HG03457 (cell line): ENCODE measurements at regions not wholly inside any gene's neighbourhood (a gene's known extent, or its start where the extent isn't known, plus 50 kb on each side); places are given as distances from the start of the nearest gene placed in this dataset.
"Not testable (repeated sequence)": the region's sequence is repeated elsewhere in the genome, so short reads cannot be mapped to it uniquely, and the experiment has no call there.

ENCODE experiments used
- ATAC-seq: cut with Tn5 transposase; IDR thresholded peaks from one replicate; pipeline ENCODE4 v1.9.1; 2021; ENCODE audit warnings: moderate number of reproducible peaks; ENCODE audit not compliant: unreplicated experiment

DNA sequence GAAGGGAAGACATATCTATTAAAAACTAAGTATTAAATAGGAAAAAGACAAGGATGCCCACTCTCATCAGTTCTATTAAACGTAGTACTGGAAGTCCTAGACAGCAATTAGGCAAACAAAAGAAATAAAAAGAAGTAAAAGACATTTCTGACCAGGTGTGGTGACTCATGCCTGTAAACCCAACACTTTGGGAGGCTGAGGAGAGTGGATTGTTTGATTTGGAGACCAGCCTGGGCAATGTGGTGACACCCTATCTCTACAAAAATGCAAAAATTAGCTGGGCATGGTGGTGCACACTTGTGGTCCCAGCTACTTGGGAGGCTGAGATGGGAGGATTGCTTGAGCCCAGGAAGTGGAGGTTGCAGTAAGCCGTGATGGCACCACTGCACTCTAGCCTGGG, 1071.8 kb downstream of the FAT4 start:
- ATAC-seq = no peak

DNA sequence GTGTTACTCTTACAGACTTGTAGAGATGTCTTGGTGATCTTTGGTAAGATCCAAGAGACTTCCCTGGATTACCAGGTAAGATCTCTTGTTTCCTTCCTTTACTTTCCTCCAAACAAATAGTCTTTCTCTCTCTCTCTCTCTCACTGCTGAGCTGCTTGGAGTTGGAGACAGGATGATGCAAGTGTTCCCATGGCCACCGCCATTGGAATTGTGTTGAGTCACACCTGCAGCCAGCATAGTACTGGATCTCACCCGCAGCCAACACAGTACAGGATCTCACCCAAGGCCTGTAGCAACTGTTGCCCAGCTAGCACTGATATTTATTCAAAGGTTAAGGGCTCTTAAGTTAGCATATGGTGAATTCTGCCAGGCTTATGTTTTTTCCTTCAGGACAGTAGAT, 1080.9 kb downstream of the FAT4 start:
- ATAC-seq = no peak

DNA sequence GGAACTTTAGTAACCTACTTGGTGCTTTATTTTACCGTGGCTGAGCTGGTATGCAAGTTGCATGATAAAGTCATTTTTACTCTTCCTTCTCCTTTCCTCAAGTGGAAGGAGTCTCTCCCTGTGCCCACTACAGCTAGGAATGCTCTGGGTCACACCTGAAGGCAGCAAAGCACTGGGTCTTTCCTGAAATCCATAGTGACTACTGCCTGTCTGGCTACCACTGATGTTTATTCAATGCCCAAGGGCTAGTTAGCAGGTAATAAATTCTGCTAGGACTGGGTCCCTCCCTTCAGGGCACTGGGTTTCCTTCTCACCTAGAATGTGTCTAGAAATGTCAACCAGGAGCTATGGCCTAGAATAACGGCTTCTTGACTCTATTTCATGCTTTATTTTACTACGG, 1081.4 kb downstream of the FAT4 start:
- ATAC-seq = no peak

DNA sequence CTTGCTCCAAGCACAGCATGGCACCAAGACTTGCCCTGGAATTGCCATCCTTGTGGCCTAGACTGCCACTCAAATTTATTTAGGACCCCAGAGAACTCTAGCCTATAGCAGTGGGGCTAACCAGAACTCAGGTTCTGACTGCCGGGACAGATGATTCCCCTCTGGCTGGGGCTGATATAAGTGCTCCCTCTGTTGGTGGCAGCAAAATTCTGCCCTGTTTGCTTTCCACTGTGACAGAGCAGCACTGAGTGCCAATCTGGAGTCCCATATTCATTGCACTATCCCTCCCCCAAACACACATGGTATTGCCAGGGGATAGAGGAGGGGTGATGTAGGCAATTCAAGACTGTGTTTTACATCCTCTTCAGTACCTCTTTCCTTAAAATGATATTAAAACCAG, 1081.9 kb downstream of the FAT4 start:
- no peak for ATAC-seq

DNA sequence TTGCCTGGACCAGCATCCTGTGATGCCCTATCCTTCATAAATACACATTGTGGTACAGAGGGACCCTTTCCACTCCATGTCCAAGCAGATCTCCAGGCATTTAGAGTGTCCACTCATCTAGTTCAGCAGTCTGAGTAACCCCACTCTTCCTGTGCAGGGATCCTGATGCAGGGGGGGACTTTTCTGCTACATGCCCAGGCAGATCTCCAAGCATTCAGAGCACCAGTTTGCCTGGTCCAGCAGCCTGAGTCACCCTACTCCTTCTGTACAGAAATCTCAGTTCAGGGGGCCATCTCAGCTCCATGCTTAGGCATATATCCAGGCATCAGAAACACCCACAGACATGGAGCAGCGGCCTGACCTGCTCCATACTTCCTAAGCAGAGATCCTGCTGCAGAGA, 1089.8 kb downstream of the FAT4 start:
- no peak for ATAC-seq

DNA sequence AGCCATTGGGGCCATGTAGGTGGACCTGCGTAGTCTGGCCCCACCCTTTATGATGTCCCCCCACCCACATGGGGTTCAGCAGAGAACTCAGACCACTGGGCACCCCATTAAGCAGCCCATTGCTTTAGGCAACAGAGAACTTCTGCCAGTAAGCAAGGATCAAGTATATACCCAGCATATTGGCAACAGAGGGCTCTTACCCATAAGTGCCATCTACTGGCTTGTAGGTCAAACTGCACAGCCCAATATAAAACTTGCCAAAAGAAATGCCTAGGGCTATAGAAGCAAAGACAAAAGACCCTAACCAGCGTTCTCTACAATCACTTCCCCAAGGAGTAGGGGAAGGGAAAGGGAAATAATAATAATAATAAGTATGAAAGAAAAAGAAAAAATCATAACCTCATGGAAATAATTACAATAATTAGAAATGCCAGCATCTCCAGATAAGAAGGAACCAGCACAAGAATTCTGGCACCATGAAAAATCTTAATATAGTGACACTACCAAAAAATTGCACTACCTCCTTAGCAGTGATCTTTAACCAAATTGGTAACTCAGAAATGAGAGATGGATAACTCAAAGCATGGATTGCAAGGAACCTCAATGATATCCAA, 1090.7 kb downstream of the FAT4 start:
- no peak for ATAC-seq

DNA sequence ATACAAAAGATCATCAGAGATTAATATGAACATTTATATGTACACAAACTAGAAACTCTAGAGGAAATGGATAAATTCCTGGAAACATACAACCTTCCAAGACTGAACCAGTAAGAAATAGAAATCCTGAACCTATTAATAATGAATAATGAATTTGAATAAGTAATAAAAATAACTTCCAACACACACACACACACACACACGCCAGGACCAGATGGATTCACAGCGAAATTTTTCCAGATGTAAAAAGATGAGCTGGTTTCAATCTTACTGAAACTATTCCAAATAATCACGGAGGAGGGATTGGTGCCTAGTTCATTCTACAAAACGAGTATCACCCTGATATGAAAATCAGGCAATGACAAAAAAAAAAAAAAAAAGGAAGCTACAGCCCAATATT, 1095.0 kb downstream of the FAT4 start:
- no peak for ATAC-seq

DNA sequence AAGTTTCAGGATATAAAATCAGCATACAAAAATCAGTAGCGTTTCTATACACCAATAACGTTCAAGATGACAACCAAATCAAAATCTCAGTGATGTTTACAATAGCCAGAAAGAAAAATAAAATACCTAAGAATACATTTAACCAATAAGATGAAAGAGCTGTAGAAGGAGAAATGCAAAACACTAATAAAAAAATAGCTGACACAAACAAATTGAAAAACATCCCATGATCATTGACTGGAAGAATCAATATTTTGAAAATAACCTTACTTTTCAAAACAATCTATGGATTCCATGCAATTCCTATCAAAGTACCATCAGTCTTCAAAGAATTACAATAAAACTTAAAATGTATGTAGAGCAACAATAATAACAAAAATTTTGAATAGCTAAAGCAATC, 1096.3 kb downstream of the FAT4 start:
- ATAC-seq = no peak

DNA sequence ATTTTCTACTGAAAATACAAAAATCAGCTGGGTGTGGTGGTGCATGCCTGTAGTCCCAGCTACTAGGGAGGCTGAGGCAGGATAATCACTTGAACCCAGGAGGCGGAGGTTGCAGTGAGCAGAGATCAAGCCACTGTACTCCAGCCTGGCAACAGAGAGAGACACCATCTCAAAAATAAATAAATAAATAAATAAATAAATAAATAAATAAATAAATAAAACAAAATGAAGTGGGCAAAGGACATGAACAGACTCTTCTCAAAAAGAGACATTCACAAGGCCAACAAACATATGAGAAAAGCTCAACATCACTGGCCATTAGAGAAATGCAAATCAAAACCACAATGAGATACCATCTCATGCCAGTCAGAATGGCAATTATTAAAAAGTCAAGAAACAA, 1097.6 kb downstream of the FAT4 start:
- not testable (repeated sequence) for ATAC-seq

DNA sequence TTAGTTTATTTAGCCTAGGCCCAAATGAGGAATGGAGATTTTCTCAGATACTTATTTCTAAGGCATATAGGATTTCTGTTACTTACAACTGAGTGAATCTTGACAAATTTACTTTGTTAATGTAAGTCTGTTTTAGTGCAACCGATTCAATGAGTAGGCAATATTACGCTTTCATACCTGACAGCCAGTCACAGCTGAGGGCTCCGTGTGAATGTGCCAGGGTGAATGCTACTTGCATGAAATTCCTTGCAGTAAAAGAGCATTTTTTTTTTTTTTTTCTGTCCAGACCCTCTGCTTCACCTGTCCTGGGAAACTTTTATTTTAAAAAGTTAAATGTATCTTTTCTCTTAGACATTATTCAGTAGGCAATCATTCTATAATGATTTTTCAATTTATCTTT, 1100.0 kb downstream of the FAT4 start:
- no peak for ATAC-seq

DNA sequence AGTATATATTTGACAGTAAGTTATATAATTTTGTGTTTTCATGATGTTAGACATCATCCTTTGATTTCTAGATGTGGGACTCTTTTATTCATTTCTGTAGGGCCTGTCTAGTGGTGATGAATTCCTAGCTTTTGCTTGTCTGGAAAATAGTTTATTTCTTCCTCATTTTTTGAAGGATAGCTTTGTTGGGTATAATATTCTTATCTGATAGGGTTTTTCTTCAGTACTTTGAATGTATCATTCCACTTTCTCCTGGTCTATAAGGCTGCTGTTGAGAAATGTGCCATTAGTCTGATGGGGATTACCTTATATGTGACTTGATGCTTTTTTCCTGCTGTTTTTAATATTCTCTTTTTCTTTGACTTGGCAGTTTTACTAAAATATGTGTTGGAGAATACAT, 1104.5 kb downstream of the FAT4 start:
- no peak for ATAC-seq

DNA sequence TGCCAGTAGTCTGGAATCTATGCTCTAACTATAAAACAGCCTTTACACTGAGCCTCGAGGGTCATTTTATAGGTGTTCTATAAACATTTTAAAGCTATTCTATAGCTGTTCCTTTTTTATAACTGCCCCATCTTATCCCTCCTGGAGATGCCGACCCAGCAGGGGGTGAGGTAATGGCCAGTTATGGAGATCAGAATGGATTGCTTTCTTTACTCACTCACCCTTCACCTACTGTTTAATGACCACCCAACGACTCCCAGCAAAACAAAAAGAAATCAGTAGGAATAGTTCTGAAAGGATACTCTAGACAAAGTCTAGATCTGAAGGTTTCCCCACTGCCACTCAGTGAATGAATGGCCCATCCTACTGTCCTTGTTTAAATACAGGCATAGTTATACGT, 1113.1 kb downstream of the FAT4 start:
- ATAC-seq = no peak

DNA sequence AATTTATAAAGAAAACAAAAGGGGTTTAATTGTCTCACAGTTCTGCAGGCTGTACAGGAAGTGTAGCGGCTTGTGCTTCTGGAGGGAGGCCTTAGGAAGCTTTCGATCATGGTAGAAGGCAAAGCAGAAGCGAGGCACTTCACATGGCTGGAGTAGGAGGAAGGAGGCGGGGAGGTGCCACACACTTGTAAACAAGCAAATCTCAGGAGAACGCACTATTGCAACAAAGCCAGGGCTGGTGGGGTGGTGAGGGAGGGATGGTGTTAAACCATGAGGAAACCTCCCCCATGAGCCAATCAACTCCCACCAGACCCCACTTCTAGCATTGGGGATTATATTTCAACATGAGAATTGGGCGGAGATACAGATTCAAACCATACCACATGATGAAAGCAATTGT, 1116.3 kb downstream of the FAT4 start:
- no peak for ATAC-seq

DNA sequence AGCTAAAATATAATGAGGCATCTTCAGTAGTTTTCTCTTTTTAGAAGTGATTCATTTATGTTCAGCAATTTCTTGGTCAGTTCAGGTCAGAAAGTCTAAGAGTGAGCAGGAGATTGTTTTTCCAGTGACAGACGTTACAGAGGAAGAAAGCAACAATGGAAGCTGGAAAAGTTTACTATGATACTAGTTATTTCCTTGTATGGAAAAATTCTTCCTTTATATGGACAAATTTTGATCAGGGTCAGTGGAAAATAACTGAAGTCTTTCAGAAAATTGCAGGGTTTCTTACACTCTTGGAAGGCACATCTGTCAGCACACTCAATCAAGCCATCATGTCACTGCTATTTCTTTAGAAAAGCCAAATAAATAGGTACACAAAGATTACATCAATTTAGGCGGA, 1120.7 kb downstream of the FAT4 start:
- ATAC-seq = no peak

DNA sequence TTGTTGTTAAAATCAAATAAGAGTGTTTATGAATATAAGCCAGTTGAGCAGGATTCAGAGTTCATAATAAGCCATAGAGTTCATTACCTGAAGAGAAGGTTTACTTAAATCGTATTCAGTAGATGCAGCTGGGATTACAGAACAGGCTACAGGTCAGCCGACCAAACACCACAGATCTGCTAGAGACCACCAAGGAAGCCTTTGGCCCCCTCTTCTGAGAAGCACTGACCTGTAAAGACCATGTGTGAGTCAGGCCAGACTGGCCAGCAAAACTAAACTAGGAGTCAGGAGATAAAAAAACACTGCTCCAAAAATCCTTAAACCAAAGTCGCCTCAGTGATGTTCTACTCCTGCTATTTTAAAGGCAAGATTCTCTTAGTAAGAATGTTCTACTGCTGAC, 1125.5 kb downstream of the FAT4 start:
- ATAC-seq = no peak

DNA sequence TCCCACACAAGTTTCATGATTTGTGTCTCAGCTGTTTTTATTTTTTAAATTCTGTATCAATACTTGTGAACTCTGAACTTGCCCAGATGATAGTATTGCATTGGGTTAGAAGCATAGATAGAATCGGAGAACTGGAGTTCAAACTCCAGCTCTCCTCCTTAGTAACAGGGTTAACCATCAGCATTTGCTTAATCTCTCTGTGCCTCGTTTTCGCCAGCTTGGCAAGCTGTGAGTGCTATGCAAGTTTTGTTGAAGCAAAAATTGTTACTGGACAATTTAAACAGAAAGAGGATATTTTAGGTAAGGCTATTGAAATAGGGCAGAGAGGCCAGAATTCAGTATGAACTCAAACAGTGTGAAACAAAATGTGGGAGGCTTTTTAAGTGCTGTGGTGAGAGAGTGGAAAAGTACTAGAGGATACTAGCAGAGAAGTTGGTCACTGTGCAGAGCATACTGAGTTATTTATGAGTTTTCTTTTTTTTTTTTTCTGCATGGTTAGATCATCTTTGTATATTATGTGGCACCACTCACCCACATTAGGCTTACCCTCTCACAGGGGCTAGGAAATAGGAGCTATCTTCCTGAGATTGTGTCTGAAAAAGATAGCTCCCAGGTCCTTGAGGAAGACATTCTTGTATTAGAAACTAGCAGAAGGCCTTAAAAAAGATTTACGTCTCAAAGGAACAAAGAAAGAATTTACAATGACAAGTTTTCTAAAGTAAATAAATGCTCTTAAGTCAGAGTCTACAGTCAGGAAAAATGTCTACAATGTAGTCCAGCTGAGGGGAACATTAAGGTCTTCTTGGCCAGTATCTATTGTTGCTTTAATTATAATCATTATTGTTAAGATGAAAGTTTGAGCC, 1126.6 kb downstream of the FAT4 start:
- no peak for ATAC-seq

DNA sequence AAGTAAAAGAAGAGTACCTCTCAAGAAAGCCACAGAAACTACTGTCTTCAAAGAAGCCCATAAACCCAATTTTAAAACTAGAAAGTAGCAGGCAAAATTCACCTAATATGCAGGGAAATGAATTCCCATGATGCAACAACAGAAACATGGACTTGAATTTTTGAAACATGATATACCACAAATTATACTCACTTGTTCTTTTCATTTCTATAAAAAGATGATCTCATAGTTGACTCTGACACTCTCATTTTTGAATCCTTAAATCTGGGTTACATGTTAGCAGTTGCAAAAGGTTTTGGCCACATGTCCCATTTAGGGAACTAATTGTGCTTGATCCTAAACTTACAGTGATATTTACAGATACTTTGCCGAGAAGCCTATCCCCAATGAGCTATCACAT, 1130.8 kb downstream of the FAT4 start:
- no peak for ATAC-seq

DNA sequence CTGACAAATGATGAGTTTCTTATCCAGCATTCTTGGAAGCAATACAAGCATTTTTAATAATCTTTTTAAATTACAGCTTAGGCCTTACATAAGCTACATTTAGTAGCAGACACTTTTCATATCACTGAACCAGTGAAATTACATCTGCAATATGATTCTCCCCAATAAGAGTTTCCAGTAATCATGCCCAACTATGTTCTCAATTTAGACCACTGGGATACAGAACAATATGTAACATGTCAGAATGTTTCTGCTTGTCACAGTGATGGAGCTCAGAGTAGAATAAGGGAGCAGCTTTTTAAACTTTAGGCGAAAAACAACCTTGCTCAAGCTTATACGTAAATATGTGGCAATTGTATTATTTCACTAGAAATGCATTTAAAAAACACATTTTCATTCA, 1132.2 kb downstream of the FAT4 start:
- no peak for ATAC-seq

DNA sequence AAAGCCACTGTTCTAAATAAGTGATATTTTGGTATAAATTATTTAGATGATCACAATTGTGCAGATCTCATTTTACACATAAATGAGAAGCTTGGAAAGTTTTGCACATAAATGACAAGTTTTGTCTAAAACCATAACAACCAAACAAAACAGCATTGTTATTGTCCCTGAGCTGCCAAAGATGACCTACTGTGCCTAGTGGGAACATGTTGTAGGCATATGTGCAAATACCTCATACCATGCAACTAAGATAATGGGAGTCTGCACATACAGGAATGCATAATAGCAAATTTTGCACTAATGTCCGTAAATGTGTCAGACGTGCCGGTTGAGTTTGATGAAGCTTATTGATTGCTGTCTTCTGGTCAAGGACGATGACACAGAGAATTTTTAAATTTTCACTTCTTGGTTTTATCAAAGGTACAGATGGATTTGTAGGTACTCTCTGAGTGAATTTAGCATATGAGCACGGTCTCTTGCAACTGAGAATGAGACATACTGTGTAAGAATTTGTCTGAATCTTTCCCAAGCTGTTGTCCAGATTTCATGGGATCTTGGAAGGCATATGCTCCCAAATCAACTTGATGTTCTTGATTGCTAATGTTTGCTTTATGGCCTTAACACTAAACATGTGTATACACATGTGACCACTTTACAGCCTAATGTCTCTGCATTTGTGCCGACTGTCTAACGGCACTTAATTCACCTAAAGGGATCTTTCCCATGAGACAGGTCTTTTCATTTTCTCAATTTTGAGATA, 1133.5 kb downstream of the FAT4 start:
- ATAC-seq = no peak

DNA sequence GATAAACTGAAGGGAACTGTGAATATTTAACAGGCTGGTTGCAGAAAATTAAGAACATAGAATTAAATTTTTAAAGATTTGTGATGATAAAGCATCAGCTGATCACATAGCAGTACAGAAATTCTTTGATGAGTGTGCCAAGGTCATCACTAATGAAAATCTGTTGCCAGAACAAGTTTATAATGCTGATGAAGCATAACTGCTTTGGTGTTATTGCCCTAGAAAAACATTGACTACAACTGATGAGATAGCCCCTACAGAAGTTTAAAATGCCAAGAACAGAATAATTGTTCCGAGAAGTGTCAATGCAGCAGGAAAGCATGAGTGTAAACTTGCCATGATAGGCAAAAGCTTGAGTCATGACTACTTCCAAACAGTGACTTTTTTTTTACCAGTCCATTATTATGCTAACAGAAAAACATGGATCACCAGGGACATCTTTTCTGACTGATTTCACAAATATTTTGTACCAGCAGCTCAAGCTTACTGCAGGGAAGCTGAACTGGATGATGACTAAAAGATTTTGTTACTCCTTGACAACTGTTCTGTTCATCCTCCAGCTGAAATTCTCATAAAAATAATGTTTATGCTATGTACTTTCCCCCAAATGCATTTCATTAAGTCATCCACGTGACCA, 1136.6 kb downstream of the FAT4 start:
- ATAC-seq = no peak

DNA sequence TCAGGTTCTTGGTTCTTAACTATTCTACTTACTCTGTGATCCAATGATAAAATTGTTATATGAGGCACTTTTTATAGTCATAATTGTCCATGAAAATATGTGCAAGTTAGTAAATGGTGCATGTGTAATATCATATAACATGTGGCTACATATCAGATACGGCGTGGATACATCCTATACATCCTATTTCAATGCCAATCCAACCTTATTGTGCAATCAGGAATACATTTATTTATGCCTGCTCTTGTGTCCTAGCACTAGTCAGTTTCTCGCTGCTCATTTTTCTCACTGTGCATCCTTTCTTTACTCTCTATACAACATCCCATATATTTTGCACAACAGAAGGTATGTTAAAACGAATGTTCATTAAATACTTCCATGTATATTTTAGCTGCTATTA, 1141.1 kb downstream of the FAT4 start:
- no peak for ATAC-seq

DNA sequence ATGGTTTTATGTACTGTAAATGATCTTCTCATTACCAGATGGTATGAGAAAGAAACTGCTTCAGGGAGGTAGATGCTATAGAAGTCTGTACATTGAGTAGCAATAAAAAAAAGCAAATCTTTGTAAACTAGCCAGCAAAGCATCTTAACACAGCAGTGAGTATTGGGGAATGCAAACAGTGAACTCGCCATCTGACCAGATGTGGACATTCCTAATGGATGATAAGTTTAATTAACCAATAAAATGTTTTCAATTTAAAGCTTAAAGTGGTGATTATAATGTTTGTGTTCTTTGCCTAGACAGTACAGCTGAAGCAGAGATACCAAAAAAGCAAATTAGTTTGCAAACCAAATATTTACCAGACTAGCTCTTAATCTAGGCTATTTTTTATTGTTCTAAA, 1144.2 kb downstream of the FAT4 start:
- no peak for ATAC-seq
